Caco-2 (cell line): ENCODE measurements at regions not wholly inside any gene's neighbourhood (a gene's known extent, or its start where the extent isn't known, plus 50 kb on each side); places are given as distances from the start of the nearest gene placed in this dataset.

Experiments
- BruUV-seq: library from RNA; stranded (reverse); fragments of 400-500 nt; replicated peaks from 2 replicates; lab custom pipeline; 2021; lab: Mats Ljungman, UMichigan
- CTCF ChIA-PET: fragments of 300-600 bp; sonication (Branson Sonifier 250); formaldehyde crosslinking; loops from one replicate; lab custom pipeline; 2022; ENCODE audit warnings: antibody characterized with exemption; lab: Charles Lee
- POLR2A ChIA-PET: fragments of 300-600 bp; sonication (Branson Sonifier 250); formaldehyde crosslinking; loops from one replicate; lab custom pipeline; 2022; ENCODE audit warnings: antibody characterized with exemption; lab: Charles Lee
- DNase-seq, 2 experiments: peaks; one replicate each; pipeline versions ENCODE4 v3.0.0 to v3.0.0-alpha.2; 2020 to 2022
- H3K27me3 ChIP-seq: replicated peaks from 2 replicates; pipeline ENCODE4 v1.6.0; 2011; ENCODE audit warnings: low read length; ENCODE audit not compliant: control insufficient read depth, insufficient read depth
- H3K36me3 ChIP-seq: 2 replicates; pipeline ENCODE4 v1.5.1; 2011; ENCODE audit warnings: low read length; ENCODE audit not compliant: control insufficient read depth, insufficient read depth
- H3K4me1 ChIP-seq: fragments of 250-450 bp; sonication (Bioruptor Pico); 2 replicates; pipeline ENCODE4 v1.5.1; 2020; ENCODE audit warnings: mild to moderate bottlenecking
- H3K4me3 ChIP-seq: 2 replicates; pipeline ENCODE4 v1.5.1; 2011; ENCODE audit warnings: low read depth, mild to moderate bottlenecking, control low read depth, low read length
- H3K9me3 ChIP-seq: fragments of 250-450 bp; sonication (Bioruptor Pico); 2 replicates; pipeline ENCODE4 v1.5.1; 2020; ENCODE audit warnings: mild to moderate bottlenecking, moderate library complexity
- H3K27ac Mint-ChIP-seq: one replicate; pipeline ENCODE4 v1.8.0; 2022; ENCODE audit warnings: mixed read lengths; ENCODE audit not compliant: unreplicated experiment
- H3K27me3 Mint-ChIP-seq: one replicate; pipeline ENCODE4 v1.8.0; 2022; ENCODE audit warnings: mixed read lengths; ENCODE audit not compliant: insufficient read depth, unreplicated experiment
- H3K36me3 Mint-ChIP-seq: one replicate; pipeline ENCODE4 v1.8.0; 2022; ENCODE audit warnings: mild to moderate bottlenecking, mixed read lengths; ENCODE audit not compliant: insufficient read depth, unreplicated experiment
- H3K4me1 Mint-ChIP-seq: one replicate; pipeline ENCODE4 v1.8.0; 2022; ENCODE audit warnings: low read depth, mixed read lengths; ENCODE audit not compliant: unreplicated experiment
- H3K4me3 Mint-ChIP-seq: one replicate; pipeline ENCODE4 v1.8.0; 2022; ENCODE audit warnings: mild to moderate bottlenecking, moderate library complexity, mixed read lengths; ENCODE audit not compliant: unreplicated experiment
- H3K9me3 Mint-ChIP-seq: one replicate; pipeline ENCODE4 v1.8.0; 2022; ENCODE audit warnings: mixed read lengths; ENCODE audit not compliant: unreplicated experiment
- intact Hi-C: fragments of 100-400 bp; cut with micrococcal nuclease; formaldehyde crosslinking; loops from one replicate; pipeline ENCODE4 v1.10.0; 2022; ENCODE audit not compliant: unreplicated experiment
- TF ChIP-seq, protein P1 (sequence below), 2 experiments: fragments of 200-600 bp in 1 of 2; IDR thresholded peaks; 1 replicate in 1 of 2; 2 replicates in 1 of 2; pipeline versions ENCODE4 v1.5.1 to v1.8.0; 2011 to 2022; ENCODE audit warnings: antibody characterized with exemption in 1 of 2, control low read depth in 1 of 2, inconsistent platforms in 1 of 2, low read depth in 1 of 2, low read length in 1 of 2, mild to moderate bottlenecking in 1 of 2, moderate library complexity in 1 of 2; ENCODE audit not compliant: insufficient read depth in 1 of 2, severe bottlenecking in 1 of 2, unreplicated experiment in 1 of 2

GRCh38 chr6:104087765-104088164, 772.0 kb downstream of the HACE1 start:
- no peak overlapping the region for H3K4me3 Mint-ChIP-seq
- TF ChIP-seq, protein P1, sequence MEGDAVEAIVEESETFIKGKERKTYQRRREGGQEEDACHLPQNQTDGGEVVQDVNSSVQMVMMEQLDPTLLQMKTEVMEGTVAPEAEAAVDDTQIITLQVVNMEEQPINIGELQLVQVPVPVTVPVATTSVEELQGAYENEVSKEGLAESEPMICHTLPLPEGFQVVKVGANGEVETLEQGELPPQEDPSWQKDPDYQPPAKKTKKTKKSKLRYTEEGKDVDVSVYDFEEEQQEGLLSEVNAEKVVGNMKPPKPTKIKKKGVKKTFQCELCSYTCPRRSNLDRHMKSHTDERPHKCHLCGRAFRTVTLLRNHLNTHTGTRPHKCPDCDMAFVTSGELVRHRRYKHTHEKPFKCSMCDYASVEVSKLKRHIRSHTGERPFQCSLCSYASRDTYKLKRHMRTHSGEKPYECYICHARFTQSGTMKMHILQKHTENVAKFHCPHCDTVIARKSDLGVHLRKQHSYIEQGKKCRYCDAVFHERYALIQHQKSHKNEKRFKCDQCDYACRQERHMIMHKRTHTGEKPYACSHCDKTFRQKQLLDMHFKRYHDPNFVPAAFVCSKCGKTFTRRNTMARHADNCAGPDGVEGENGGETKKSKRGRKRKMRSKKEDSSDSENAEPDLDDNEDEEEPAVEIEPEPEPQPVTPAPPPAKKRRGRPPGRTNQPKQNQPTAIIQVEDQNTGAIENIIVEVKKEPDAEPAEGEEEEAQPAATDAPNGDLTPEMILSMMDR (IDR thresholded peaks at IDR 0.05; ENCODE audit: insufficient read depth in 1 of 2, low read depth in 1 of 2, low read length in 1 of 2, severe bottlenecking in 1 of 2, unreplicated experiment in 1 of 2): no peak
- no peak for DNase-seq
- Histone ChIP-seq H3K4me3 (no peak overlapping the region), H3K4me1 (no peaks in the 10 kb centered on the region), H3K27me3 (no peaks in the 10 kb centered on the region), H3K36me3 (no peaks in the 10 kb centered on the region), H3K9me3 (no peaks in the 10 kb centered on the region)
- no peaks in the 10 kb centered on the region for H3K36me3 Mint-ChIP-seq
- intact Hi-C loops: no loop called here
- H3K4me1 Mint-ChIP-seq: no peaks in the 10 kb centered on the region
- POLR2A ChIA-PET: no interaction called here
- BruUV-seq: no TSS peak
- no peak overlapping the region for H3K27ac Mint-ChIP-seq
- no peaks in the 10 kb centered on the region for H3K27me3 Mint-ChIP-seq
- no peaks in the 10 kb centered on the region for H3K9me3 Mint-ChIP-seq
- CTCF ChIA-PET: no interaction called here

DNA sequence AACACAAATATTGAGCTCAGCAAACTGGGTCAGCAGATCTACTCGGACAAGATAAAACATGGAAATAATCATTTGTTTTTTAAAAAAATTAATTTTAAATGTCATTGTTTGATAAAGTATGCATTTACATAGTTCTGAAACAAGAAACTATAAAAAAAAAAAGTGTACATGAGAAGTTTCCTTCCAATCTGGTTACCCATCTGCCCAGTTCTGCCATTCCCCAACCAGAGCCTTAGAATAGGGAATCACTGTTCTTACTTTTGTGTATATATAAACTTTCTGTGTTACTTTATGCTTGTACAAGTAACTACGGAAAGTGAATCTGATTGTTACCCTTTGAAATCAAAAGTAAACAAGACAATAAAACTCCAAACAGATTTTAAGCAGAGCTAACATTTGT, 791.4 kb downstream of the HACE1 start:
- CTCF ChIA-PET: no interaction called here
- no peak for DNase-seq

DNA sequence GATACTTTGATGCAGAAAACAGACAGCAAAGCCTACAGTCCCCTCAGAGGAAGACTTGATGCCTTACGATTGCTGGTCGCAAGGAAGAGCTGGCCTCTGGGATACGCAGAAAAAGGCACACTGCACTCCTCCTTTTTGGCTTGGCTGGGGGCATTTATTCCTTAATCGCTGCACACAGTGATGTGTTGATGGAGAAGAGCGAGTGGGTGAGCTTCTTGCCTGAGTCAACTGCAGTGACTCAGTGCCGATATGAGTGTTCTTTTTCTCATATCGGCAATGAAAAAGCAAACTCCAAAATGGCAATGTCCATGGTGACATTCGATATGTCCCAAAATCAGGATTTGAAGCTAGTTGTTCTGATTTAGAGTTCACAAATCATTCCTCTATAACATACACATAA, 794.8 kb downstream of the HACE1 start:
- TF ChIP-seq, protein P1 (IDR thresholded peaks at IDR 0.05; ENCODE audit: insufficient read depth in 1 of 2, low read depth in 1 of 2, low read length in 1 of 2, severe bottlenecking in 1 of 2, unreplicated experiment in 1 of 2): no peak
- Mint-ChIP-seq H3K9me3 (peaks cover 2% of the 10 kb centered on the region), H3K27me3 (no peaks in the 10 kb centered on the region), H3K36me3 (no peaks in the 10 kb centered on the region), H3K27ac (no peak overlapping the region), H3K4me1 (no peaks in the 10 kb centered on the region), H3K4me3 (no peak overlapping the region)
- no peaks in the 10 kb centered on the region for H3K4me1 ChIP-seq
- POLR2A ChIA-PET: no interaction called here
- H3K9me3 ChIP-seq: peaks cover 4% of the 10 kb centered on the region; the same call in 1 of the 2 replicates
- CTCF ChIA-PET: no interaction called here
- no TSS peak for BruUV-seq
- no peak overlapping the region for H3K4me3 ChIP-seq
- no peaks in the 10 kb centered on the region for H3K36me3 ChIP-seq
- H3K27me3 ChIP-seq: no peaks in the 10 kb centered on the region
- intact Hi-C loops: no loop called here
- no peak for DNase-seq

More for the DNA sequence above, 791.4 kb downstream of the HACE1 start:
- Mint-ChIP-seq H3K4me3 (no peak overlapping the region), H3K27ac (no peak overlapping the region), H3K9me3 (no peaks in the 10 kb centered on the region), H3K4me1 (no peaks in the 10 kb centered on the region), H3K36me3 (no peaks in the 10 kb centered on the region), H3K27me3 (no peaks in the 10 kb centered on the region)
- intact Hi-C loops: no loop called here
- H3K36me3 ChIP-seq: no peaks in the 10 kb centered on the region
- H3K9me3 ChIP-seq: 0 out of 2 replicates have a peak, but pooled peaks cover 2% of the 10 kb centered on the region
- TF ChIP-seq, protein P1 (IDR thresholded peaks at IDR 0.05; ENCODE audit: insufficient read depth in 1 of 2, low read depth in 1 of 2, low read length in 1 of 2, severe bottlenecking in 1 of 2, unreplicated experiment in 1 of 2): no peak
- no peaks in the 10 kb centered on the region for H3K27me3 ChIP-seq
- H3K4me3 ChIP-seq: no peak overlapping the region
- BruUV-seq: no TSS peak
- POLR2A ChIA-PET: no interaction called here
- no peaks in the 10 kb centered on the region for H3K4me1 ChIP-seq
